AG08396 (cell line): ENCODE measurements at regions not wholly inside any gene's neighbourhood (a gene's known extent, or its start where the extent isn't known, plus 50 kb on each side); places are given as distances from the start of the nearest gene placed in this dataset.

Source experiments
- DNase-seq: peaks from one replicate; pipeline ENCODE4 v3.0.0; 2012; ENCODE audit warnings: low spot score, mixed read lengths

GRCh38 chr6:79775222-79775621 lies 144.1 kb downstream of the SH3BGRL2 start:
- DNase-seq: no peak

GRCh38 chr6:79764747-79765146 lies 133.6 kb downstream of the SH3BGRL2 start:
- DNase-seq: no peak

- DNase-seq: no peak
Measured at GRCh38 chr6:79763301-79763700, 132.2 kb downstream of the SH3BGRL2 start.

- DNase-seq: no peak
Measured at GRCh38 chr6:79762370-79762769, 131.2 kb downstream of the SH3BGRL2 start.

GRCh38 chr6:79756496-79756895 lies 125.4 kb downstream of the SH3BGRL2 start:
- no peak for DNase-seq

GRCh38 chr6:79755967-79756366 lies 124.8 kb downstream of the SH3BGRL2 start:
- no peak for DNase-seq
